ENCODE measurements at regions not wholly inside any gene's neighbourhood (a gene's known extent, or its start where the extent isn't known, plus 50 kb on each side); places are given as distances from the start of the nearest gene placed in this dataset.

GRCh38 chr1:116262995-116263385, 110.1 kb upstream of the ATP1A1 start:
- DNase-seq (ENCODE audit: low read depth, low spot score) = no peak

- no peak for DNase-seq (ENCODE audit: low read depth, low spot score)
These were observed 106.8 kb upstream of the ATP1A1 start for GRCh38 chr1:116265931-116266863.

GRCh38 chr1:116266864-116267212, 106.2 kb upstream of the ATP1A1 start:
- DNase-seq (ENCODE audit: low read depth, low spot score) = no peak

- DNase-seq (ENCODE audit: low read depth, low spot score) = no peak
These were observed 104.8 kb upstream of the ATP1A1 start for GRCh38 chr1:116268211-116268610.

- DNase-seq (ENCODE audit: low read depth, low spot score) = no peak
These were observed 102.6 kb upstream of the ATP1A1 start for GRCh38 chr1:116270316-116271057.

- DNase-seq (ENCODE audit: low read depth, low spot score) = no peak
These were observed 99.8 kb upstream of the ATP1A1 start for GRCh38 chr1:116273042-116273783.

- DNase-seq (ENCODE audit: low read depth, low spot score) = no peak
These were observed 96.5 kb upstream of the ATP1A1 start for GRCh38 chr1:116276532-116276931.

GRCh38 chr1:116277840-116278540, 95.1 kb upstream of the ATP1A1 start:
- DNase-seq (ENCODE audit: low read depth, low spot score) = no peak

GRCh38 chr1:116278541-116278866, 94.5 kb upstream of the ATP1A1 start:
- no peak for DNase-seq (ENCODE audit: low read depth, low spot score)

- DNase-seq (ENCODE audit: low read depth, low spot score) = no peak
These were observed 93.3 kb upstream of the ATP1A1 start for GRCh38 chr1:116279715-116280114.

- no peak for DNase-seq (ENCODE audit: low read depth, low spot score)
These were observed 88.1 kb upstream of the ATP1A1 start for GRCh38 chr1:116284819-116285390.

- no peak for DNase-seq (ENCODE audit: low read depth, low spot score)
These were observed 86.5 kb upstream of the ATP1A1 start for GRCh38 chr1:116286541-116286971.

GRCh38 chr1:116287341-116288200, 85.5 kb upstream of the ATP1A1 start:
- DNase-seq (ENCODE audit: low read depth, low spot score) = no peak

- no peak for DNase-seq (ENCODE audit: low read depth, low spot score)
These were observed 84.8 kb upstream of the ATP1A1 start for GRCh38 chr1:116288201-116288598.

- DNase-seq (ENCODE audit: low read depth, low spot score) = no peak
These were observed 83.9 kb upstream of the ATP1A1 start for GRCh38 chr1:116289193-116289592.

GRCh38 chr1:116290085-116290705, 82.8 kb upstream of the ATP1A1 start:
- no peak for DNase-seq (ENCODE audit: low read depth, low spot score)

- DNase-seq (ENCODE audit: low read depth, low spot score) = no peak
These were observed 82.0 kb upstream of the ATP1A1 start for GRCh38 chr1:116291024-116291423.

GRCh38 chr1:116292929-116293725, 79.9 kb upstream of the ATP1A1 start:
- no peak for DNase-seq (ENCODE audit: low read depth, low spot score)

All from smooth muscle cell of the brain vasculature (primary cell).